ENCODE measurements at regions not wholly inside any gene's neighbourhood (a gene's known extent, or its start where the extent isn't known, plus 50 kb on each side); places are given as distances from the start of the nearest gene placed in this dataset.

- no peaks in the 10 kb centered on the region for H3K79me2 ChIP-seq (ENCODE audit: low read depth)
- H3K9me3 ChIP-seq (ENCODE audit: low read depth): no peaks in the 10 kb centered on the region
- H3K36me3 ChIP-seq: no peaks in the 10 kb centered on the region
- H3K4me3 ChIP-seq: no peak overlapping the region
- DNase-seq (ENCODE audit: low spot score): no peak
- Mint-ChIP-seq H3K27me3 (ENCODE audit: insufficient read depth, low read depth) (peaks cover 5% of the 10 kb centered on the region), H3K9me3 (peaks cover 3% of the 10 kb centered on the region), H3K36me3 (no peaks in the 10 kb centered on the region), H3K4me1 (no peaks in the 10 kb centered on the region), H3K4me3 (no peak overlapping the region), H3K27ac (no peak overlapping the region)
- H3K9ac ChIP-seq: no peak overlapping the region
- H3F3A ChIP-seq (ENCODE audit: low read depth): peaks cover 2% of the 10 kb centered on the region
- H4K20me1 ChIP-seq (ENCODE audit: low read depth): no peaks in the 10 kb centered on the region
- no peak overlapping the region for H3K4me2 ChIP-seq
- H2AFZ ChIP-seq (replicated peaks): no peak overlapping the region
- H3K27me3 ChIP-seq: no peaks in the 10 kb centered on the region
- TF ChIP-seq EZH2phosphoT487 (IDR thresholded peaks at IDR 0.05): no peak
- TF ChIP-seq EZH2 (IDR thresholded peaks at IDR 0.05): no peak
- TF ChIP-seq CTCF (IDR thresholded peaks at IDR 0.05): no peak
- peaks cover 2% of the 10 kb centered on the region for H3K4me1 ChIP-seq
- H3K27ac ChIP-seq: no peak overlapping the region
Observed at GRCh38 chr1:83709662-83710061, 289.3 kb downstream of the TTLL7 start.

- no peaks in the 10 kb centered on the region for H3K79me2 ChIP-seq (ENCODE audit: low read depth)
- H3K9ac ChIP-seq: no peak overlapping the region
- H3K4me1 ChIP-seq: peaks cover 10% of the 10 kb centered on the region
- Mint-ChIP-seq H3K9me3 (no peaks in the 10 kb centered on the region), H3K4me3 (no peak overlapping the region), H3K27ac (no peak overlapping the region), H3K27me3 (ENCODE audit: insufficient read depth, low read depth) (peaks cover 5% of the 10 kb centered on the region), H3K36me3 (no peaks in the 10 kb centered on the region), H3K4me1 (no peaks in the 10 kb centered on the region)
- H3K36me3 ChIP-seq: no peaks in the 10 kb centered on the region
- H3K27ac ChIP-seq: no peak overlapping the region
- no peaks in the 10 kb centered on the region for H4K20me1 ChIP-seq (ENCODE audit: low read depth)
- no peaks in the 10 kb centered on the region for H3K9me3 ChIP-seq (ENCODE audit: low read depth)
- no peak for TF ChIP-seq EZH2 (IDR thresholded peaks at IDR 0.05)
- TF ChIP-seq CTCF (IDR thresholded peaks at IDR 0.05): no peak
- no peak for TF ChIP-seq EZH2phosphoT487 (IDR thresholded peaks at IDR 0.05)
- H2AFZ ChIP-seq (replicated peaks): no peak overlapping the region
- no peak overlapping the region for H3K4me2 ChIP-seq
- H3K27me3 ChIP-seq: no peaks in the 10 kb centered on the region
- peaks cover 9% of the 10 kb centered on the region for H3F3A ChIP-seq (ENCODE audit: low read depth)
- no peak overlapping the region for H3K4me3 ChIP-seq
- no peak for DNase-seq (ENCODE audit: low spot score)
Observed at GRCh38 chr1:83706354-83706938, 292.5 kb downstream of the TTLL7 start.

GRCh38 chr1:83705091-83705490 is 293.8 kb downstream of the TTLL7 start:
- peaks cover 7% of the 10 kb centered on the region for H3K27me3 Mint-ChIP-seq (ENCODE audit: insufficient read depth, low read depth)
- H3K9me3 Mint-ChIP-seq: peaks cover 3% of the 10 kb centered on the region
- Histone ChIP-seq H4K20me1 (ENCODE audit: low read depth) (no peaks in the 10 kb centered on the region), H3K4me3 (no peak overlapping the region), H3F3A (ENCODE audit: low read depth) (peaks cover 9% of the 10 kb centered on the region), H3K79me2 (ENCODE audit: low read depth) (no peaks in the 10 kb centered on the region), H3K4me1 (peaks cover 10% of the 10 kb centered on the region), H3K4me2 (no peak overlapping the region), H3K9ac (no peak overlapping the region), H3K27ac (no peak overlapping the region), H3K36me3 (no peaks in the 10 kb centered on the region), H2AFZ (replicated peaks) (no peak overlapping the region), H3K27me3 (no peaks in the 10 kb centered on the region), H3K9me3 (ENCODE audit: low read depth) (no peaks in the 10 kb centered on the region)
- no peak overlapping the region for H3K27ac Mint-ChIP-seq
- no peak for DNase-seq (ENCODE audit: low spot score)
- TF ChIP-seq EZH2 (IDR thresholded peaks at IDR 0.05) (no peak), EZH2phosphoT487 (IDR thresholded peaks at IDR 0.05) (no peak), CTCF (IDR thresholded peaks at IDR 0.05) (no peak)
- peaks cover 7% of the 10 kb centered on the region for H3K4me1 Mint-ChIP-seq
- H3K36me3 Mint-ChIP-seq: no peaks in the 10 kb centered on the region
- H3K4me3 Mint-ChIP-seq: no peak overlapping the region
